ENCODE measurements at regions not wholly inside any gene's neighbourhood (a gene's known extent, or its start where the extent isn't known, plus 50 kb on each side); places are given as distances from the start of the nearest gene placed in this dataset.

GRCh38 chr3:44114142-44114541, 127.5 kb upstream of the TOPAZ1 start:
- TF ChIP-seq, protein P1, sequence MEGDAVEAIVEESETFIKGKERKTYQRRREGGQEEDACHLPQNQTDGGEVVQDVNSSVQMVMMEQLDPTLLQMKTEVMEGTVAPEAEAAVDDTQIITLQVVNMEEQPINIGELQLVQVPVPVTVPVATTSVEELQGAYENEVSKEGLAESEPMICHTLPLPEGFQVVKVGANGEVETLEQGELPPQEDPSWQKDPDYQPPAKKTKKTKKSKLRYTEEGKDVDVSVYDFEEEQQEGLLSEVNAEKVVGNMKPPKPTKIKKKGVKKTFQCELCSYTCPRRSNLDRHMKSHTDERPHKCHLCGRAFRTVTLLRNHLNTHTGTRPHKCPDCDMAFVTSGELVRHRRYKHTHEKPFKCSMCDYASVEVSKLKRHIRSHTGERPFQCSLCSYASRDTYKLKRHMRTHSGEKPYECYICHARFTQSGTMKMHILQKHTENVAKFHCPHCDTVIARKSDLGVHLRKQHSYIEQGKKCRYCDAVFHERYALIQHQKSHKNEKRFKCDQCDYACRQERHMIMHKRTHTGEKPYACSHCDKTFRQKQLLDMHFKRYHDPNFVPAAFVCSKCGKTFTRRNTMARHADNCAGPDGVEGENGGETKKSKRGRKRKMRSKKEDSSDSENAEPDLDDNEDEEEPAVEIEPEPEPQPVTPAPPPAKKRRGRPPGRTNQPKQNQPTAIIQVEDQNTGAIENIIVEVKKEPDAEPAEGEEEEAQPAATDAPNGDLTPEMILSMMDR (IDR thresholded peaks at IDR 0.05 in 4 of 5, conservative IDR thresholded peaks at IDR 0.05 in 1 of 5) = no peak
- TF ChIP-seq POLR2A (IDR thresholded peaks at IDR 0.05) = no peak

Measured in gastrocnemius medialis (tissue), 4 donors.